Common myeloid progenitor, CD34-positive (primary cell): ENCODE measurements at regions not wholly inside any gene's neighbourhood (a gene's known extent, or its start where the extent isn't known, plus 50 kb on each side); places are given as distances from the start of the nearest gene placed in this dataset.

Source experiments
- CTCF ChIA-PET: fragments of 350-600 bp; sonication (Branson Sonifier 250); formaldehyde crosslinking; loops from one replicate; lab custom pipeline; 2021; ENCODE audit warnings: antibody characterized with exemption; lab: Charles Lee
- POLR2A ChIA-PET: fragments of 350-600 bp; sonication (Branson Sonifier 250); formaldehyde crosslinking; loops from one replicate; lab custom pipeline; 2021; ENCODE audit warnings: antibody characterized with exemption; lab: Charles Lee
- DNase-seq, 3 donors: peaks; one replicate each; pipeline versions ENCODE4 v3.0.0 to v3.0.0-alpha.2; 2013
- H3K27ac ChIP-seq, 2 experiments: 1 replicate in 1 of 2; 2 replicates in 1 of 2; pipeline ENCODE4 v1.7.0; 2013; ENCODE audit warnings: inconsistent platforms in 2 of 2, low read length in 2 of 2, mild to moderate bottlenecking in 2 of 2, low read depth in 1 of 2, moderate library complexity in 1 of 2; ENCODE audit not compliant: severe bottlenecking in 2 of 2, insufficient read depth in 1 of 2, poor library complexity in 1 of 2
- H3K27me3 ChIP-seq, 5 experiments: replicated peaks in 2 of 5; 1 replicate in 3 of 5; 2 replicates in 2 of 5; pipeline versions ENCODE4 v1.6.1 to v1.7.0; 2013; ENCODE audit warnings: low read length in 4 of 5, mild to moderate bottlenecking in 2 of 5, moderate library complexity in 2 of 5, inconsistent platforms in 1 of 5; ENCODE audit not compliant: insufficient read depth in 5 of 5, control insufficient read depth in 4 of 5
- H3K36me3 ChIP-seq, 4 experiments: 1 replicate in 2 of 4; 2 replicates in 2 of 4; pipeline versions ENCODE4 v1.6.1 to v1.7.0; 2013; ENCODE audit warnings: low read length in 3 of 4, control low read depth in 1 of 4, mild to moderate bottlenecking in 1 of 4; ENCODE audit not compliant: control insufficient read depth in 4 of 4, insufficient read depth in 4 of 4
- H3K4me1 ChIP-seq, 4 experiments: 1 replicate in 3 of 4; 2 replicates in 1 of 4; pipeline versions ENCODE4 v1.6.1 to v1.7.1; 2013; ENCODE audit warnings: low read length in 3 of 4, mild to moderate bottlenecking in 3 of 4, control low read depth in 1 of 4, inconsistent platforms in 1 of 4, moderate library complexity in 1 of 4; ENCODE audit not compliant: control insufficient read depth in 4 of 4, insufficient read depth in 4 of 4; ENCODE audit errors: control extremely low read depth in 1 of 4
- H3K4me3 ChIP-seq, 7 experiments: 1 replicate in 4 of 7; 2 replicates in 3 of 7; pipeline versions ENCODE4 v1.5.1 to v1.7.0; 2013; ENCODE audit warnings: mild to moderate bottlenecking in 7 of 7, low read length in 6 of 7, moderate library complexity in 6 of 7, inconsistent platforms in 2 of 7, low read depth in 2 of 7, control low read depth in 1 of 7; ENCODE audit not compliant: insufficient read depth in 4 of 7, control insufficient read depth in 1 of 7; ENCODE audit errors: extremely low read depth in 1 of 7
- H3K9me3 ChIP-seq, 5 experiments: 1 replicate in 4 of 5; 2 replicates in 1 of 5; pipeline versions ENCODE4 v1.6.1 to v1.7.1; 2013; ENCODE audit warnings: low read length in 4 of 5, mild to moderate bottlenecking in 2 of 5, inconsistent platforms in 1 of 5, low read depth in 1 of 5, moderate library complexity in 1 of 5; ENCODE audit not compliant: control insufficient read depth in 4 of 5, insufficient read depth in 2 of 5; ENCODE audit errors: control extremely low read depth in 1 of 5
- WGBS: methylation state at CpG from one replicate; pipeline ENCODE4 v1.1.5; 2013; ENCODE audit not compliant: insufficient coverage; 5-methylcytosine and 5-hydroxymethylcytosine counted together

DNA sequence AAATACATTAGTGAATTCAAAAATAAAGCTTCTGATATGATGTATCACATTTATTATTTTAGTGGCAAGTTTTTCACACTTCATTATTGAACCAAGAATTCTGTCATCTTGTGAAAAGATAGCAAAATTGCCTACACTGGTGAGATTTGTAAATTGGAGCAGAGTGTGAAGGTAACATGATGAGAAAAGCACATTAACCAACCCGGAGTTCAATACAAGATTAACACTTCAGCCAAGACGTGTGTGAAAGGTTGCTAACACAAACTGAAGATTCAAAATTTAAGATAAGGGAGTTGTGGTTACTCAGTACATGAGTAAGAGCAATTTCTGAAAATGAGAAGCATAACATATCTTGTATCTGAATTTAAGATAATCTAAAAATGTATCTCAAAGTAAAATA is 346.7 kb downstream of the PDHA2 start:
- no CpG with 5 or more reads among the region's 2 CpGs for WGBS
- CTCF ChIA-PET, result no interaction called here

GRCh38 chr4:96189761-96190160 is 349.9 kb downstream of the PDHA2 start:
- CTCF ChIA-PET, result no interaction called here
- DNase-seq, result no peak
- peaks cover 0 to 2% (median 0%) of the 10 kb centered on the region in 5 experiments for H3K9me3 ChIP-seq
- H3K4me3 ChIP-seq, result no peak overlapping the region
- H3K36me3 ChIP-seq, result no peaks in the 10 kb centered on the region
- H3K27ac ChIP-seq, result no peak overlapping the region
- H3K27me3 ChIP-seq, result no peaks in the 10 kb centered on the region
- POLR2A ChIA-PET, result no interaction called here
- peaks cover 0 to 4% (median 0%) of the 10 kb centered on the region in 4 experiments for H3K4me1 ChIP-seq

More for the DNA sequence above, 346.7 kb downstream of the PDHA2 start:
- H3K36me3 ChIP-seq, result no peaks in the 10 kb centered on the region
- peaks cover 0 to 2% (median 0%) of the 10 kb centered on the region in 5 experiments for H3K9me3 ChIP-seq
- DNase-seq, result no peak
- H3K4me1 ChIP-seq, result peaks cover 0 to 4% (median 0%) of the 10 kb centered on the region in 4 experiments
- H3K27me3 ChIP-seq, result no peaks in the 10 kb centered on the region
- H3K27ac ChIP-seq, result no peak overlapping the region
- H3K4me3 ChIP-seq, result no peak overlapping the region
- POLR2A ChIA-PET, result no interaction called here

GRCh38 chr4:96193061-96193460 is 353.2 kb downstream of the PDHA2 start:
- WGBS, result no CpG with 5 or more reads among the region's 1 CpG
- H3K4me1 ChIP-seq, result no peaks in the 10 kb centered on the region
- DNase-seq, result no peak
- H3K36me3 ChIP-seq, result no peaks in the 10 kb centered on the region
- no peak overlapping the region for H3K27ac ChIP-seq
- no peak overlapping the region for H3K4me3 ChIP-seq
- H3K9me3 ChIP-seq, result peaks cover 0 to 1% (median 0%) of the 10 kb centered on the region in 5 experiments
- no peaks in the 10 kb centered on the region for H3K27me3 ChIP-seq
- CTCF ChIA-PET, result interaction anchor here (0.8 kb wide), 1 partner anchor 27 kb away, joined by 4 read pairs; no protein-coding TSS in a partner anchor
- POLR2A ChIA-PET, result no interaction called here

- Histone ChIP-seq H3K4me3 (no peak overlapping the region), H3K27ac (no peak overlapping the region), H3K27me3 (no peaks in the 10 kb centered on the region), H3K36me3 (no peaks in the 10 kb centered on the region), H3K4me1 (no peaks in the 10 kb centered on the region), H3K9me3 (peaks cover 0 to 1% (median 0%) of the 10 kb centered on the region in 5 experiments)
- ChIA-PET POLR2A (no interaction called here), CTCF (no interaction called here)
- WGBS, result no CpG with 5 or more reads among the region's 1 CpG
- no peak for DNase-seq
Measured at GRCh38 chr4:96194993-96195392, 355.1 kb downstream of the PDHA2 start.

DNA sequence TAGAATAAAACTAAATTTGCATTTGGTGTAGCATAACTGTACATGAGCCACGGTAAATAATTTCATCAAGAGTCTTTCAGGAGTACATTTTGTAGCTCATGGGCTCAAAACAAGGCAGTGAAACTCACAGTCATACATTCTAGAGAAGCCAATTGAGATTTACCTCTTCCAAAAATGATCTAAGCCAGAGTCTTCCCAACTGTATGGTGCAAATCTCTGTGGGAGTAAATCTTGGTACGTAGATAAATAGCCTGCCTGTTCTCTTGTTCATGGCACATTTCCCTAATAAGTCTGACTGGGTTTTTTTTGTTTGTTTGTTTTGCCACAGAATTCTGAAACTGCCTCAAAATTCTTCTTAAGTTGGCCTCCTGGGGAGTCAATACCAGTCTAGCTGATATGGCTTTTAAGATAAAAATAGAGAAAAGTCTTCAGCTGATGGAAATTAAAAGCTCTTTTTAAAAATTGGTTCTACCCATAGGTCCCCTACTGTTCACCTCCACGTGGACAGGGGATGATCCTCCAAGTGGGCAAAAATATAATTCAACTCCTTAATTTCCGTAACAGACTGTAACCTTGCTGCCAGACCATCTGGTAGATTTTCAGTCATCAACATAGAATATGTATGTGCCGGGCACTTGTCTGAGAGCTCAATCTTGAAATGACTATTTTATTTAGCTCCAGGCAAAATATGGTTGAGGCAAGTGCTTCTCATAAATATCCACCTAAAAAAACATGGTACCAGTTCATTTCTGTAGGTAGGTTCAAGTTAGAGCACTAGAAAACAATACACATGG is 365.4 kb downstream of the PDHA2 start:
- CTCF ChIA-PET, result interaction anchor here (0.7 kb wide), 1 partner anchor 315 kb away, joined by 3 read pairs; no protein-coding TSS in a partner anchor
- H3K4me1 ChIP-seq, result no peaks in the 10 kb centered on the region
- no peaks in the 10 kb centered on the region for H3K36me3 ChIP-seq
- DNase-seq, result no peak
- H3K4me3 ChIP-seq, result no peak overlapping the region
- no peaks in the 10 kb centered on the region for H3K9me3 ChIP-seq
- H3K27ac ChIP-seq, result no peak overlapping the region
- WGBS, result 100% methylated on average over 1 of the region's 5 CpGs
- POLR2A ChIA-PET, result no interaction called here
- no peaks in the 10 kb centered on the region for H3K27me3 ChIP-seq

DNA sequence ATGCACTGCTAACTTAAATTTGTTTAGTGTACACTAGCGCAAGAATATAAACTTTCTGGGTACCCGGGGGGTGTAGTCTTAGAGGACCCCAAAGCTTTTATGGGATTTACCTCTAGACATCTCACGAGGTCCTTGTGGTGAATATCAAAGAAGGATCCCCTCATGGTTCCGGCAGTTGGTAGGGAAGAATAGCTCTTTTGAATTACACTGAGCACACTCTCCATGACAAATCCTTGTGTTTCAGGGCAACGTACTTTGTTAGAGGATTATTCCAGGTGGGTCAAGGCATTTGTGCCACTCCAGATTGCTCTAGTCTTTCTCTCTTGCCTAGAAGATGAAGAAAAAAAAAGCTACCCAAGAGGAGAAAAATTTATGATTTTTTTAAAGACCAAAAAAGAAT is 387.6 kb downstream of the PDHA2 start:
- Histone ChIP-seq H3K4me1 (no peaks in the 10 kb centered on the region), H3K9me3 (peaks cover 0 to 1% (median 0%) of the 10 kb centered on the region in 5 experiments), H3K27ac (no peak overlapping the region), H3K27me3 (no peaks in the 10 kb centered on the region), H3K4me3 (no peak overlapping the region), H3K36me3 (no peaks in the 10 kb centered on the region)
- no peak for DNase-seq
- ChIA-PET CTCF (no interaction called here), POLR2A (no interaction called here)
- WGBS, result 93% methylated on average over 4 of the region's 5 CpGs

GRCh38 chr4:96228463-96228862 is 388.6 kb downstream of the PDHA2 start:
- POLR2A ChIA-PET, result no interaction called here
- CTCF ChIA-PET, result no interaction called here

More at GRCh38 chr4:96228463-96228862, 388.6 kb downstream of the PDHA2 start:
- H3K27me3 ChIP-seq, result no peaks in the 10 kb centered on the region
- WGBS, result 100% methylated on average over 3 of the region's 4 CpGs
- no peak overlapping the region for H3K4me3 ChIP-seq
- no peaks in the 10 kb centered on the region for H3K36me3 ChIP-seq
- H3K27ac ChIP-seq, result no peak overlapping the region
- H3K4me1 ChIP-seq, result no peaks in the 10 kb centered on the region
- no peak for DNase-seq
- peaks cover 0 to 1% (median 0%) of the 10 kb centered on the region in 5 experiments for H3K9me3 ChIP-seq
